ENCODE measurements at regions not wholly inside any gene's neighbourhood (a gene's known extent, or its start where the extent isn't known, plus 50 kb on each side); places are given as distances from the start of the nearest gene placed in this dataset.
"Not testable (repeated sequence)": the region's sequence is repeated elsewhere in the genome, so short reads cannot be mapped to it uniquely, and the experiment has no call there.

DNA sequence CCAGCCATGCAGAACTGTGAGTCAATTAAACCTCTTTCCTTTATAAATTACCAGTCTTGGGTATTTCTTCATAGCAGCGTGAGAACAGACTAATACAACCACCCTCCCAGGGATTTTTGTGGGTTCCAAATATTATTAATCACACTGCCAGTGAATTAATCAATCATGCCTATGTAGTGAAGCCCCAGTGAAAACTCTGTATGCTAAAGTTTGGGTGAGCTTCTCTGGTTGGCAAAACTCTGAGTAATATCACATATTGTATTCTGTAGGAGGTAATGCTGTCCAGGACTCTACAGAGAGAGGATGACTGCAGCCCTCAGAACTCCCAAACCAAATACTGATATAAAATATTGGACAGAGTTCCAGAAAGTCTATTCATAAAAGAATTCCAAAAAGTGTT, 216.9 kb downstream of the RPAP3 start:
- TF ChIP-seq, protein P1, sequence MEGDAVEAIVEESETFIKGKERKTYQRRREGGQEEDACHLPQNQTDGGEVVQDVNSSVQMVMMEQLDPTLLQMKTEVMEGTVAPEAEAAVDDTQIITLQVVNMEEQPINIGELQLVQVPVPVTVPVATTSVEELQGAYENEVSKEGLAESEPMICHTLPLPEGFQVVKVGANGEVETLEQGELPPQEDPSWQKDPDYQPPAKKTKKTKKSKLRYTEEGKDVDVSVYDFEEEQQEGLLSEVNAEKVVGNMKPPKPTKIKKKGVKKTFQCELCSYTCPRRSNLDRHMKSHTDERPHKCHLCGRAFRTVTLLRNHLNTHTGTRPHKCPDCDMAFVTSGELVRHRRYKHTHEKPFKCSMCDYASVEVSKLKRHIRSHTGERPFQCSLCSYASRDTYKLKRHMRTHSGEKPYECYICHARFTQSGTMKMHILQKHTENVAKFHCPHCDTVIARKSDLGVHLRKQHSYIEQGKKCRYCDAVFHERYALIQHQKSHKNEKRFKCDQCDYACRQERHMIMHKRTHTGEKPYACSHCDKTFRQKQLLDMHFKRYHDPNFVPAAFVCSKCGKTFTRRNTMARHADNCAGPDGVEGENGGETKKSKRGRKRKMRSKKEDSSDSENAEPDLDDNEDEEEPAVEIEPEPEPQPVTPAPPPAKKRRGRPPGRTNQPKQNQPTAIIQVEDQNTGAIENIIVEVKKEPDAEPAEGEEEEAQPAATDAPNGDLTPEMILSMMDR (IDR thresholded peaks at IDR 0.05; ENCODE audit: insufficient read depth, low read length, missing control alignments): no peak
- CTCF ChIA-PET: no interaction called here
- H3K4me3 ChIP-seq (ENCODE audit: low read depth, low read length): no peak overlapping the region
- POLR2A ChIA-PET: no interaction called here
- DNase-seq (ENCODE audit: low read depth, low spot score): no peak

DNA sequence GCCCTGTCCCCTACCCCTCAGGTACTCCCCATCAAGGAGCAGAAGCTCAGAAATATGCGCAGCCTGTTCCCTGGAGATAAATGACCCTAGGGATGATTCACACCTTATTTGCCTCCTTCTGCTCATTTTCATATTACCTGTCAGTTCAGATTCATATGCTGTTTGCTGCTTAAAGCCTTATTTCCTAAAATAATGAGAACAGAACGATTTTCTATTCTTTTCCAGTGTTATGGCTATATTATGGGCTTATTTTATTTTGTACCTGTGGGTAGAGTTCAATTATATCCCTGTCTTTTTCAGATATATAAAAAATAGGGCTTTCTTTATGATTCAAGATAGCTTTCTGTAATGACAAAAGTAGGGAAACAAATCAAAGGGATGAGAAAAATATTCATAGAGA, 224.8 kb downstream of the RPAP3 start:
- TF ChIP-seq, protein P1 (IDR thresholded peaks at IDR 0.05; ENCODE audit: insufficient read depth, low read length, missing control alignments): no peak
- ChIA-PET CTCF (no interaction called here), POLR2A (no interaction called here)
- no peak for DNase-seq (ENCODE audit: low read depth, low spot score)
- no peak overlapping the region for H3K4me3 ChIP-seq (ENCODE audit: low read depth, low read length)

DNA sequence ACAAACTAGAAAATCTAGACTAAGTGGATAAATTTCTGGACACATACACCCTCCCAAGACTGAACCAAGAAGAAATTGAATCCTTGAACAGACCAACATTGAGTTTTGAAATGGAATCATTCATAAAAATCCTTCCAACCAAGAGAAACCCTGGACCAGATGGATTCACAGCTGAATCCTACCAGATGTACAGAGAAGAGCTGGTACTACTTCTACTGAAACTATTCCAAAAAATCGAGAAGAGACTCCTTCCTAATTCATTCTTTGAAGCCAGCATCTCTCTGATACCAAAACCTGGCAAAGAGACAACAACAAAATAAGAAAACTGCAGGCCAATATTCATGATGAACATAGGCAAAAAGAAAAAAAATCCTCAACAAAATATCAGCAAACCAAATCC, 227.4 kb downstream of the RPAP3 start:
- no peak overlapping the region for H3K4me3 ChIP-seq (ENCODE audit: low read depth, low read length)
- TF ChIP-seq, protein P1 (IDR thresholded peaks at IDR 0.05; ENCODE audit: insufficient read depth, low read length, missing control alignments): no peak
- POLR2A ChIA-PET: no interaction called here
- no peak for DNase-seq (ENCODE audit: low read depth, low spot score)
- CTCF ChIA-PET: no interaction called here

DNA sequence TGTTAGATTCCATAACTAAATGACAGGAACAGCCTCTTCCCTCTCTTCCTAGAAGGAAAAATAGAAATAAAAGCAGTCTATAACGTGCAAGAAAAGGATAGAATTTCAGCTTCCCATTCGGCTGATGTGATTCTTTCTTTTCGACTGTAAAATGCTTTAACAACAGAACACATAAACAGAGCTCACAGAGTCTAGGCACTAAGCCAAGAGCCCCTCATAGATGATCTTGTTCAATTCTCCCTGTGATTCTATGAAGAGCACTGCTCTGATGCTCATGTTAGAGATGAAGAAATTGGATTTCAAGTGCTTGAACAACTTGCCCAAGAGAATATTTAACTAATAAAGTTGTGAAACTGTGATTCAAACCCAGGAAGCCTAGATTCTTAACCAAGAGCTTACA, 232.7 kb downstream of the RPAP3 start:
- CTCF ChIA-PET: no interaction called here
- DNase-seq (ENCODE audit: low read depth, low spot score): no peak
- POLR2A ChIA-PET: no interaction called here
- H3K4me3 ChIP-seq (ENCODE audit: low read depth, low read length): no peak overlapping the region
- TF ChIP-seq, protein P1 (IDR thresholded peaks at IDR 0.05; ENCODE audit: insufficient read depth, low read length, missing control alignments): no peak

DNA sequence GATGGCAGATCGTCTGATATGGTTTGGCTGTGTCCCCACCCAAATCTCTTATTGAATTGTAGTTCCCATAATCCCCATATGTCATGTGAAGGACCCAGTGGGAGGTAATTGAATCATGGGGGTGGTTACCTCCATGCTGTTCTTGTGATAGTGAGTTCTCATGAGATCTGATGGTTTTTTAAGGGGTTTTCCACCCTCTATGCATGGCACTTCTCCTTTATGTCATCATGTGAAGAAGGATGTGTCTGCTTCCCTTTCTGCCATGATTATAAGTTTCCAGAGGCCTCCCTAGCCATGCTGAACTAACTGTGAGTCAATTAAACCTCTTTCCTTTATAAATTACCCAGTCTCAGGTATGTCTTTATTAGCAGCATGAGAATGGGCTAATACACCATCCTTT, 235.5 kb downstream of the RPAP3 start:
- CTCF ChIA-PET; POLR2A ChIA-PET; DNase-seq (ENCODE audit: low read depth, low spot score); H3K4me3 ChIP-seq (ENCODE audit: low read depth, low read length): not testable (repeated sequence)

DNA sequence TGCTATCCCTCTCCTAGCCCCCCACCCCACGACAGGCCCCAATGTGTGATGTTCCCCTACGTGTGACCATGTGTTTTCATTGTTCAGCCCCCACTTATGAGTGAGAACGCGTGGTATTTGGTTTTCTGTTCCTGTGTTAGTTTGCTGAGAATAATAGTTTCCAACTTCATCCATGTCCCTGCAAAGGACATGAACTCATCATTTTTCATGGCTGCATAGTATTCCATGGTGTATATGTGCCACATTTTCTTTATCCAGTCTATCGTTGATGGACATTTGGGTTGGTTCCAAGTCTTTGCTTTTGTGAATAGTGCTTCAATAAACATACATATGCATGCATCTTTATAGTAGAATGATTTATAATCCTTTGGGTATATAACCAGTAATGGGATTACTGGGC, 241.9 kb downstream of the RPAP3 start:
- POLR2A ChIA-PET, CTCF ChIA-PET: not testable (repeated sequence)

DNA sequence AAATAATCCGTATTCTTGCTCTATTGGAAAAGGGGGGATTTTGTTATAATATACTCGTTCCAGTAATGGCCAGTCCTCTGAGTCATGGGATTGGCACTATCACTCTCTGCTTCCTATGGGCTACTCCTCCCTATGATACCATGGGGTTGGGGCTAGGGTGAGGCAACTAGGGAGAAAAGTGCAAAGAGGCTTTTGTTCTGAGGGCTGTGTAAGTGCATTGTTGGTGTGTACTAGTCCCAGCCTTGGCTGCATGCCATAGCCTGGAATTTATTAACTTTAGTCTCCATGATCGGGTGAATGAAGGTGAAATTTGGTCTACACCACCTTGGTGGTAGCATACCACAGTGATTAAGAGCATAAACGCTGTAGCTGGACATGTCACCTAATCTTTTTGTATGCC, 247.6 kb downstream of the RPAP3 start:
- TF ChIP-seq, protein P1 (IDR thresholded peaks at IDR 0.05; ENCODE audit: insufficient read depth, low read length, missing control alignments): no peak
- ChIA-PET POLR2A (no interaction called here), CTCF (no interaction called here)
- no peak for DNase-seq (ENCODE audit: low read depth, low spot score)
- no peak overlapping the region for H3K4me3 ChIP-seq (ENCODE audit: low read depth, low read length)

More for the DNA sequence above, 241.9 kb downstream of the RPAP3 start:
- DNase-seq (ENCODE audit: low read depth, low spot score); H3K4me3 ChIP-seq (ENCODE audit: low read depth, low read length): not testable (repeated sequence)

DNA sequence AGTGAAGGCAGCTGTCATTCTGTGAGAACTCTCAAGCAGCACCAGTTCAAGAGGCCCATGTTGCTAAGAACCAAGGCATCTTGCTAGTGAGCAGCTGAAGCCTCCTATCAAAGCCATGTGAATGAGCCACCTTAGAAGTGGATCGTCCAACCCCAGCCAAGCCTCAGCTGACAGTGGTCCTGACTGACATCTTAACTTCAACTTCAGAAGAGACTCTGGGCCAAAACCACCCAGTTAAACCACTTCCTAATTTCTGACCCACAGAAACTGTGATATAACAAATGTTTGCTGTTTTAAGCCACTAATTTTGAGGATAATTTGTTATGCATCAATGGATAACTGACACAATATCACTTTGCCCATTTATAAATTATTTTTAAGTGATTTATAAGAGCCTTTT, 256.0 kb downstream of the RPAP3 start:
- ChIA-PET CTCF (no interaction called here), POLR2A (interaction anchor here (0.6 kb wide), 1 partner anchor 237 kb away, joined by 3 read pairs; no protein-coding TSS in a partner anchor)
- no peak for DNase-seq (ENCODE audit: low read depth, low spot score)
- TF ChIP-seq, protein P1 (IDR thresholded peaks at IDR 0.05; ENCODE audit: insufficient read depth, low read length, missing control alignments): no peak
- no peak overlapping the region for H3K4me3 ChIP-seq (ENCODE audit: low read depth, low read length)
